Fibroblast of lung (primary cell): ENCODE measurements at regions not wholly inside any gene's neighbourhood (a gene's known extent, or its start where the extent isn't known, plus 50 kb on each side); places are given as distances from the start of the nearest gene placed in this dataset.

ENCODE experiments used
- DNase-seq, 2 donors: peaks; one replicate each; pipeline versions ENCODE4 v3.0.0 to v3.0.0-alpha.2; 2010; ENCODE audit warnings: low read depth in 2 of 2
- H2AFZ ChIP-seq: 2 replicates; pipeline ENCODE4 v1.5.1; 2012; ENCODE audit warnings: low read length, control low read depth, inconsistent platforms
- H3K27ac ChIP-seq: 2 replicates; pipeline ENCODE4 v1.5.1; 2011; ENCODE audit warnings: low read length, control low read depth; ENCODE audit not compliant: insufficient read depth
- H3K27me3 ChIP-seq: 2 replicates; pipeline ENCODE4 v1.5.1; 2011; ENCODE audit warnings: mild to moderate bottlenecking, low read length; ENCODE audit not compliant: control insufficient read depth, insufficient read depth
- H3K36me3 ChIP-seq: 2 replicates; pipeline ENCODE4 v1.5.1; 2011; ENCODE audit warnings: low read length; ENCODE audit not compliant: control insufficient read depth, insufficient read depth
- H3K4me1 ChIP-seq: 2 replicates; pipeline ENCODE4 v1.5.1; 2011; ENCODE audit warnings: low read length; ENCODE audit not compliant: control insufficient read depth, insufficient read depth; ENCODE audit errors: extremely low read depth
- H3K4me2 ChIP-seq: 2 replicates; pipeline ENCODE4 v1.5.1; 2011; ENCODE audit warnings: low read length, control low read depth; ENCODE audit not compliant: insufficient read depth; ENCODE audit errors: extremely low read depth
- H3K4me3 ChIP-seq, 4 experiments: fragments of 200-600 bp in 1 of 4; sonication (generic) in 1 of 4; replicated peaks in 1 of 4; 2 replicates each; pipeline ENCODE4 v1.5.1; 2011 to 2016; ENCODE audit warnings: low read length in 4 of 4, low read depth in 3 of 4, mild to moderate bottlenecking in 3 of 4, control low read depth in 2 of 4, inconsistent platforms in 1 of 4, mixed read lengths in 1 of 4; ENCODE audit not compliant: insufficient read depth in 1 of 4; ENCODE audit errors: control extremely low read depth in 1 of 4
- H3K79me2 ChIP-seq: 2 replicates; pipeline ENCODE4 v1.5.1; 2012; ENCODE audit warnings: mild to moderate bottlenecking, low read length, inconsistent platforms; ENCODE audit not compliant: control insufficient read depth, insufficient read depth
- H3K9ac ChIP-seq: 2 replicates; pipeline ENCODE4 v1.5.1; 2011; ENCODE audit warnings: mild to moderate bottlenecking, low read length, control low read depth; ENCODE audit not compliant: insufficient read depth
- H3K9me3 ChIP-seq: 2 replicates; pipeline ENCODE4 v1.5.1; 2012; ENCODE audit warnings: low read depth, low read length; ENCODE audit not compliant: control insufficient read depth, insufficient read depth
- H4K20me1 ChIP-seq: 2 replicates; pipeline ENCODE4 v1.5.1; 2011; ENCODE audit warnings: low read length; ENCODE audit not compliant: control insufficient read depth, insufficient read depth; ENCODE audit errors: extremely low read depth
- EZH2 ChIP-seq: IDR thresholded peaks from 2 replicates; pipeline ENCODE4 v1.5.1; 2012; ENCODE audit warnings: low read length, control low read depth, mild to moderate bottlenecking; ENCODE audit errors: missing control alignments
- TF ChIP-seq, protein P1 (sequence below), 2 donors: IDR thresholded peaks in 1 of 2; conservative IDR thresholded peaks in 1 of 2; 1 replicate in 1 of 2; 2 replicates in 1 of 2; pipeline ENCODE4 v1.5.1; 2011 to 2012; ENCODE audit warnings: low read length in 2 of 2, control low read depth in 1 of 2, inconsistent platforms in 1 of 2, low read depth in 1 of 2, mild to moderate bottlenecking in 1 of 2

DNA sequence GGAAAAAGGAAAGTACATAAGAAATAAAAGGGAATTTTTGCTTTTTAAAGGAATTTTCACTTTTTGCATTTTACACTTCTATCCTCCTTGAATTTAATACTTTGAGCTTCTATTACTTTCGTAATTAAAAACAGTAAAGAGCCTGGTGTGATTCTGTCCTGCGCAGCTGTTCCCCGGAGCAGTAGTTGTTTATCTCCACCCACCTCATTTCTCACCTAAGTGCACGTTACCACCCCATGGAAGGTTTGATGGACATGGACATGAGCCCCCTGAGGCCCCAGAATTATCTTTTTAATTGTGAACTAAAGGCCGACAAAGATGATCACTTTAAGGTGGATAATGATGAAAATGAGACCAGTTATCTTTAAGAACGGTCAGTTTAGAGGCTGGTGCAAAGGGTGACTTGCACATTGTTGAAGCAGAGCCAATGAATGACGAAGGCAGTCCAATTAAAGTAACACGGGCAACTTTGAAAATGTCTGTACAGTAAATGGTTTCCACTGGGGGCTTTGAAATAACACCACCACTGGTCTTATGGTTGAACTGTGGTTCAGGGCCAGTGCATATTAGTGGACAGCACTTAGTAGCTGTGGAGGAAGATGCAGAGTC, 52.1 kb upstream of the TEX13D start:
- Histone ChIP-seq H3K27me3 (no peaks in the 10 kb centered on the region), H3K4me2 (no peak overlapping the region), H3K4me3 (no peak overlapping the region), H2AFZ (no peak overlapping the region), H3K9ac (no peak overlapping the region), H3K79me2 (no peaks in the 10 kb centered on the region), H3K27ac (no peak overlapping the region), H4K20me1 (no peaks in the 10 kb centered on the region), H3K36me3 (no peaks in the 10 kb centered on the region), H3K9me3 (no peaks in the 10 kb centered on the region), H3K4me1 (no peaks in the 10 kb centered on the region)
- TF ChIP-seq, protein P1, sequence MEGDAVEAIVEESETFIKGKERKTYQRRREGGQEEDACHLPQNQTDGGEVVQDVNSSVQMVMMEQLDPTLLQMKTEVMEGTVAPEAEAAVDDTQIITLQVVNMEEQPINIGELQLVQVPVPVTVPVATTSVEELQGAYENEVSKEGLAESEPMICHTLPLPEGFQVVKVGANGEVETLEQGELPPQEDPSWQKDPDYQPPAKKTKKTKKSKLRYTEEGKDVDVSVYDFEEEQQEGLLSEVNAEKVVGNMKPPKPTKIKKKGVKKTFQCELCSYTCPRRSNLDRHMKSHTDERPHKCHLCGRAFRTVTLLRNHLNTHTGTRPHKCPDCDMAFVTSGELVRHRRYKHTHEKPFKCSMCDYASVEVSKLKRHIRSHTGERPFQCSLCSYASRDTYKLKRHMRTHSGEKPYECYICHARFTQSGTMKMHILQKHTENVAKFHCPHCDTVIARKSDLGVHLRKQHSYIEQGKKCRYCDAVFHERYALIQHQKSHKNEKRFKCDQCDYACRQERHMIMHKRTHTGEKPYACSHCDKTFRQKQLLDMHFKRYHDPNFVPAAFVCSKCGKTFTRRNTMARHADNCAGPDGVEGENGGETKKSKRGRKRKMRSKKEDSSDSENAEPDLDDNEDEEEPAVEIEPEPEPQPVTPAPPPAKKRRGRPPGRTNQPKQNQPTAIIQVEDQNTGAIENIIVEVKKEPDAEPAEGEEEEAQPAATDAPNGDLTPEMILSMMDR (conservative IDR thresholded peaks at IDR 0.05 in 1 of 2, IDR thresholded peaks at IDR 0.05 in 1 of 2; ENCODE audit: low read depth in 1 of 2, low read length in 2 of 2), result no peak
- no peak for TF ChIP-seq EZH2
- peak; percentile 13 to 20 for DNase-seq

DNA sequence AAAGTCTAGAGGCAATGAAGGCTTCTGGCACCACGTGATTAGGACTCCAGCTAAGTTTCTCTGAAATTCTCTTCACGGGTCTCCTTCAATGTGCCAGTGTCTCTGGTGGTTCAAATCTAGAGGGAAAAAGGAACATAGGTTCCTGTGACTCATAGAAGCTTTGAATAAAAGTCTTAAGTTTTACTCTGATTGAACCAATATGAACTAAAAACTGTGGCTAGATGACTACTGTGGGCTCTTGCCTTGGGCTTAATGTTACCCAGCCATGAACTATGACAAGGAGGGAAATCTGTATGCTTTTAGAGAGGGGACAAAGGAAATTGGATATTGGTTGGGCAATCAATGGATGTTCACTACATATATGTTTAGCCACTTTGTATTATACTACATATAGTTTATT, 49.9 kb upstream of the TEX13D start:
- no peaks in the 10 kb centered on the region for H3K36me3 ChIP-seq
- no peaks in the 10 kb centered on the region for H4K20me1 ChIP-seq
- H2AFZ ChIP-seq, result no peak overlapping the region
- no peak for DNase-seq
- no peak overlapping the region for H3K4me3 ChIP-seq
- no peaks in the 10 kb centered on the region for H3K4me1 ChIP-seq
- H3K27me3 ChIP-seq, result no peaks in the 10 kb centered on the region
- no peak overlapping the region for H3K27ac ChIP-seq
- H3K79me2 ChIP-seq, result no peaks in the 10 kb centered on the region
- H3K9ac ChIP-seq, result no peak overlapping the region
- TF ChIP-seq, protein P1 (conservative IDR thresholded peaks at IDR 0.05 in 1 of 2, IDR thresholded peaks at IDR 0.05 in 1 of 2; ENCODE audit: low read depth in 1 of 2, low read length in 2 of 2), result no peak
- TF ChIP-seq EZH2, result no peak
- no peaks in the 10 kb centered on the region for H3K9me3 ChIP-seq
- no peak overlapping the region for H3K4me2 ChIP-seq
